A549 (cell line): ENCODE measurements at regions not wholly inside any gene's neighbourhood (a gene's known extent, or its start where the extent isn't known, plus 50 kb on each side); places are given as distances from the start of the nearest gene placed in this dataset.

Experiments used
- CEBPB ChIP-seq, 2 experiments: fragments of >200 bp in 1 of 2; sonication (Bioruptor Twin) in 1 of 2; formaldehyde crosslinking in 1 of 2; IDR thresholded peaks; 2 replicates each; pipeline ENCODE4 v1.6.1; 2012 to 2016
- CHD2 ChIP-seq: fragments of 150-350 bp; IDR thresholded peaks from 2 replicates; pipeline ENCODE4 v1.6.1; 2014; ENCODE audit warnings: low read length; ENCODE audit not compliant: partially characterized antibody
- CTCF ChIP-seq: fragments of >200 bp; sonication (Bioruptor Twin); formaldehyde crosslinking; IDR thresholded peaks from 3 replicates; pipeline ENCODE4 v1.5.1; 2016
- ELK1 ChIP-seq: fragments of 150-350 bp; IDR thresholded peaks from 2 replicates; pipeline ENCODE4 v1.6.1; 2014; ENCODE audit warnings: low read depth, mild to moderate bottlenecking, low read length
- EP300 ChIP-seq, 2 experiments: fragments of >200 bp; sonication (Bioruptor Twin); formaldehyde crosslinking; IDR thresholded peaks; 2 replicates in 1 of 2; 3 replicates in 1 of 2; pipeline ENCODE4 v1.6.1; 2016 to 2017
- ESRRA ChIP-seq: fragments of 150-350 bp; IDR thresholded peaks from 2 replicates; pipeline ENCODE4 v1.6.1; 2014; ENCODE audit warnings: mild to moderate bottlenecking, low read length, borderline replicate concordance
- GATA3 ChIP-seq: IDR thresholded peaks from 2 replicates; pipeline ENCODE4 v1.6.1; 2012; ENCODE audit warnings: borderline replicate concordance
- MAZ ChIP-seq: fragments of 150-350 bp; IDR thresholded peaks from 2 replicates; pipeline ENCODE4 v1.6.1; 2014; ENCODE audit warnings: antibody characterized with exemption, low read depth, low read length, borderline replicate concordance
- MYC ChIP-seq: IDR thresholded peaks from 2 replicates; pipeline ENCODE4 v1.6.1; 2012; ENCODE audit warnings: mild to moderate bottlenecking, inconsistent platforms, low read length, improper control_type of control experiment, borderline replicate concordance
- POLR2A ChIP-seq: IDR thresholded peaks from 2 replicates; pipeline ENCODE4 v1.6.1; 2012; ENCODE audit warnings: mild to moderate bottlenecking, low read length
- RAD21 ChIP-seq, 2 experiments: fragments of >200 bp in 1 of 2; sonication (Bioruptor Twin) in 1 of 2; formaldehyde crosslinking in 1 of 2; IDR thresholded peaks in 1 of 2; conservative IDR thresholded peaks in 1 of 2; 2 replicates in 1 of 2; 3 replicates in 1 of 2; pipeline ENCODE4 v1.6.1; 2012 to 2018; ENCODE audit warnings: inconsistent platforms in 1 of 2
- RCOR1 ChIP-seq: fragments of 150-350 bp; IDR thresholded peaks from 2 replicates; pipeline ENCODE4 v1.6.1; 2014; ENCODE audit warnings: antibody characterized with exemption, low read length, low read depth
- REST ChIP-seq: fragments of 200-600 bp; sonication (generic); IDR thresholded peaks from 2 replicates; pipeline ENCODE4 v1.6.1; 2016; ENCODE audit warnings: antibody characterized with exemption, mild to moderate bottlenecking, moderate library complexity
- SMC3 ChIP-seq: fragments of >200 bp; sonication (Bioruptor Twin); formaldehyde crosslinking; IDR thresholded peaks from 3 replicates; pipeline ENCODE4 v1.6.1; 2018; ENCODE audit warnings: inconsistent platforms

DNA sequence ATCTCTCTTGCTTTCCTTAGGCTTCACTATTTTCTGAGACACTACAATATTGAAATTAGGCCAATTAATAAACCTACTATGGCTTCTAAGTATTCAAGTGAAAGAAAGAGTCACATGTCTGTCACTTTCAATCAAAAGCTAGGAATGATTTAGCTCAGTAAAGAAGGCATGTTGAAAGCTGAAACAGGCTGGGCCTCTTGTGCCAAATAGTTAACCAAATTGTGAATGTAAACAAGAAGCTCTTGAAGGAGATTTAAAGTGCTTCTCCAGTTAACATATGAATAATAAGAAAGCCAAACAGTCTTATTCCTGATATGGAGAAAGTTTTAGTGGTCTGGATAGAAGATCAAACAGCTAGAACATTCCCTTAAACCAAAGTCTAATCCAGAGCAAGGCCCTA is 236.3 kb downstream of the OTOR start:
- no peak for TF ChIP-seq CTCF
- TF ChIP-seq CEBPB (IDR thresholded peaks at IDR 0.05) = no peak
- TF ChIP-seq EP300 (IDR thresholded peaks at IDR 0.05) = no peak
- TF ChIP-seq CHD2 = no peak
- TF ChIP-seq RAD21 (conservative IDR thresholded peaks at IDR 0.05 in 1 of 2, IDR thresholded peaks at IDR 0.05 in 1 of 2) = no peak
- TF ChIP-seq MAZ = no peak
- TF ChIP-seq REST = no peak
- TF ChIP-seq ELK1 = no peak
- no peak for TF ChIP-seq RCOR1
- TF ChIP-seq GATA3 = no peak
- TF ChIP-seq POLR2A = no peak
- no peak for TF ChIP-seq MYC
- TF ChIP-seq ESRRA = no peak
- TF ChIP-seq SMC3 = no peak
